Small intestine (tissue), 7 donors: ENCODE measurements at regions not wholly inside any gene's neighbourhood (a gene's known extent, or its start where the extent isn't known, plus 50 kb on each side); places are given as distances from the start of the nearest gene placed in this dataset.
"Not testable (repeated sequence)": the region's sequence is repeated elsewhere in the genome, so short reads cannot be mapped to it uniquely, and the experiment has no call there.

Source experiments
- DNase-seq, 2 donors: peaks; one replicate each; pipeline versions ENCODE4 v3.0.0 to v3.0.0-alpha.2; 2013
- FAIRE-seq: peaks from 2 replicates; lab custom pipeline; 2012; peaks lifted over from hg19 to GRCh38; lab: Jason Lieb, UNC
- H3K27ac ChIP-seq, 3 donors: one replicate each; pipeline ENCODE4 v1.5.1; 2013; ENCODE audit warnings: low read length in 2 of 3, mild to moderate bottlenecking in 2 of 3, control low read depth in 1 of 3, inconsistent platforms in 1 of 3, low read depth in 1 of 3, moderate library complexity in 1 of 3
- H3K27me3 ChIP-seq, 3 donors: one replicate each; pipeline ENCODE4 v1.6.1; 2013; ENCODE audit warnings: low read length in 3 of 3, inconsistent platforms in 1 of 3; ENCODE audit not compliant: control insufficient read depth in 3 of 3, insufficient read depth in 3 of 3
- H3K36me3 ChIP-seq, 3 donors: one replicate each; pipeline ENCODE4 v1.6.1; 2013; ENCODE audit warnings: low read length in 3 of 3, inconsistent platforms in 1 of 3, low read depth in 1 of 3, mild to moderate bottlenecking in 1 of 3, moderate library complexity in 1 of 3; ENCODE audit not compliant: control insufficient read depth in 3 of 3, insufficient read depth in 2 of 3
- H3K4me1 ChIP-seq, 3 donors: one replicate each; pipeline ENCODE4 v1.6.1; 2013; ENCODE audit warnings: low read length in 2 of 3, inconsistent platforms in 1 of 3, low read depth in 1 of 3, mild to moderate bottlenecking in 1 of 3, moderate library complexity in 1 of 3; ENCODE audit not compliant: control insufficient read depth in 3 of 3, insufficient read depth in 2 of 3
- H3K4me3 ChIP-seq, 3 donors: one replicate each; pipeline ENCODE4 v1.5.1; 2013; ENCODE audit warnings: low read length in 3 of 3, control low read depth in 1 of 3, inconsistent platforms in 1 of 3, low read depth in 1 of 3, mild to moderate bottlenecking in 1 of 3, moderate library complexity in 1 of 3
- H3K9me3 ChIP-seq, 2 donors: one replicate each; pipeline ENCODE4 v1.6.1; 2013; ENCODE audit warnings: low read depth in 1 of 2, low read length in 1 of 2; ENCODE audit not compliant: control insufficient read depth in 2 of 2, insufficient read depth in 1 of 2
- WGBS, 3 donors: extraction: QIAGEN DNeasy Blood & Tissue Kit; methylation state at CpG; one replicate each; pipeline ENCODE4 v1.1.7; 2013; 5-methylcytosine and 5-hydroxymethylcytosine counted together
- donor health status: healthy with polysubstance abuse.
- donor health status: control.
- donor health status: control.
- donor health status: Bipolar disorder and iron deficiency.
- donor health status: healthy.

DNA sequence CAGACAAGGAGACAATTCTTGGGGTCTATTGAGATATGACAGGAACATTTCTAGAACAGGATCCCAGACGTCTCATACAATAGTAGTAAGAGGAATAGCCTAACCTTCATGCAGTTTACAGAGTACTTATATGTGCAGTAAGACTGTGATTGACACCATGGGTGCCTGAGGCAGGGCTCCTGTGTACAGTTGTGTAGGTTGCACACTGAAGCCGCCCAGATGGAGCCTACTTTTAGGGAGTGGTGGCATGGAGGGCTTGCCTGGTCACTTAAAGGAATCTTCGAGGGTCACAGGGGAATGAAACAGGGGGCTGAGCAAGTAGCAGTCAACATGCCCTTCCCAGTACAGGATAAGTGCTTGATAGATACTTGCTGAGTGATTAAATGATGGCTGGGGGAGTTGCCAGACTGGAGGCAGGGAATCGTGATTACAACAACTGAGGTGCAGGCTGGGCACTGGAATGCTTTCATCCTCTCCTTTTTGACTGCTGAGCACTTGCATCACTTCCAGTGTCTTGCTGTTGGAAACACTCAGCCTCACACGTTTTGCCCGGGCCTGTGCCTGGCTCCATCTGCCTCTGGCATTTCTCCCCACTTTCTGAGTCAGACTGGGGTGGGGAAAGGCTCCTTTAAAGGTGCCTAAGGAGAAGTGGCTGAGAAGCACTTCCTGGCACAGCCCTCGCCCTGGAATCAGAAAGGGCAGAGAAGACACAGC lies 71.0 kb downstream of the COPRS start:
- H3K4me3 ChIP-seq, result no peak overlapping the region
- DNase-seq (no peak), FAIRE-seq (no peak)
- 56 to 61% (median 60%) methylated on average over 7 of the region's 7 CpGs for WGBS, 3 donors
- H3K9me3 ChIP-seq, result no peaks in the 10 kb centered on the region
- H3K27me3 ChIP-seq, result peaks cover 0 to 4% (median 0%) of the 10 kb centered on the region in 3 donors
- H3K36me3 ChIP-seq, result no peaks in the 10 kb centered on the region
- no peak overlapping the region for H3K27ac ChIP-seq
- no peaks in the 10 kb centered on the region for H3K4me1 ChIP-seq

DNA sequence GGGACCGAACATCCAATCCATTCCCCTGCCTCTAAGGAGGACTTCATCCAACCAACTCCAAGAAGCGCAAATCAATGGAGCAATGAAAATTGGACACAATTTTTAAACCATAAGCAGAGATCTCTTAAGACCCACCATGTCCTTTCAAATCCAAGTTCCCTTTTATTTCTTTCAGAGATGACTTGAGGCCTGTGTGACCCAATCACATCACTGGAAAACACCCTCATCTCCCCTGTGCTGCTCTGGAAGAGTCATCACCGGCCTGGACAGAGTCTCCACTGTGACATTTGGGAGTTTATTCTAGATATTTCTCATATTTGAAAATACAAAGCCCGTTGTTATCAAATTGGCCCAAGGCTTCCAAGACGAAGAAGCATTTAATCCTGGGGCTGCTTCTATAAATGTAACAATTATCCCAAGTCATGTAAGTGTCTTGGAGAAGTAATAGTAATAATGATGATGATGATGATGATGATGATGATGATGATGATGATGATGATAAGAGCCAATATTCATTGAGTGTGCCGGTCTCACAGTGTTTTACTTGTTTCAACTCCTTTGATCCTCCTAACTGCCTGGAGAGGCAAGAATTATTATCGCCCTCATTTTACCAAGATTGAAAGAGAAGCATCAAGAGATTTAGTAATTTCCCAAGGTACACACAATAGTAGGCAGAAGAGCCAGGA lies 72.1 kb downstream of the COPRS start:
- Histone ChIP-seq H3K27me3 (no peaks in the 10 kb centered on the region), H3K4me3 (no peak overlapping the region), H3K4me1 (no peaks in the 10 kb centered on the region), H3K9me3 (no peaks in the 10 kb centered on the region), H3K36me3 (no peaks in the 10 kb centered on the region), H3K27ac (no peak overlapping the region)
- DNase-seq (no peak), FAIRE-seq (no peak)
- 84 to 88% (median 87%) methylated on average over 7 of the region's 7 CpGs for WGBS, 3 donors

DNA sequence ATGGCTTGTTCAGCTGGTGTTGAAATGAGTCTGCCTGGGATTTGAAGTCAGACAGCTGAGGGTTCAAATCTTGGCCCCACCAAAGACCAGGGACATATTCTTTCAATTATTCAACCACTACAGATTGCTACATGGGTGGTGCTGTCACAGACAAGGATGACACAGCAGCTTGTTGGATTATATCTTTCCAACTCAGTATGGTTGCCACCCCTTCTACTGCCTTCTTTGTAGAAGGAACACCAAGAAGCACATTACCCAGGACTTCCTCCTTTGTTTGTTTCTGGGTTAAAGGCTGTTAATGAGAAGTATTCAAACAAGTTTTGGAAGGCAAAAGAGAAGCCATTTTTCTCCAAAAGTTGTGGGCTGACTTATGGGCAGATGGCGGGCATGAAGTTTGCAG lies 78.6 kb downstream of the COPRS start:
- no peaks in the 10 kb centered on the region for H3K4me1 ChIP-seq
- no peaks in the 10 kb centered on the region for H3K36me3 ChIP-seq
- H3K27ac ChIP-seq, result no peak overlapping the region
- DNase-seq, result no peak
- 86 to 95% (median 89%) methylated on average over 1 of the region's 1 CpG for WGBS, 3 donors
- H3K27me3 ChIP-seq, result no peaks in the 10 kb centered on the region
- H3K9me3 ChIP-seq, result no peaks in the 10 kb centered on the region
- no peak overlapping the region for H3K4me3 ChIP-seq
- FAIRE-seq, result no peak

- Histone ChIP-seq H3K27me3 (no peaks in the 10 kb centered on the region), H3K9me3 (no peaks in the 10 kb centered on the region), H3K4me1 (no peaks in the 10 kb centered on the region), H3K27ac (no peak overlapping the region), H3K36me3 (no peaks in the 10 kb centered on the region), H3K4me3 (no peak overlapping the region)
- no peak for FAIRE-seq
- no peak for DNase-seq
- 51 to 66% (median 63%) methylated on average over 4 of the region's 4 CpGs for WGBS, 3 donors
These were observed 80.5 kb downstream of the COPRS start for GRCh38 chr17:31778523-31778922.

- WGBS, 3 donors, result 90 to 95% (median 92%) methylated on average over 3 of the region's 3 CpGs
- not testable (repeated sequence) for H3K9me3 ChIP-seq, H3K27ac ChIP-seq, H3K4me1 ChIP-seq, DNase-seq, H3K4me3 ChIP-seq, H3K27me3 ChIP-seq, FAIRE-seq, H3K36me3 ChIP-seq
These were observed 87.7 kb downstream of the COPRS start for GRCh38 chr17:31771328-31771727.

DNA sequence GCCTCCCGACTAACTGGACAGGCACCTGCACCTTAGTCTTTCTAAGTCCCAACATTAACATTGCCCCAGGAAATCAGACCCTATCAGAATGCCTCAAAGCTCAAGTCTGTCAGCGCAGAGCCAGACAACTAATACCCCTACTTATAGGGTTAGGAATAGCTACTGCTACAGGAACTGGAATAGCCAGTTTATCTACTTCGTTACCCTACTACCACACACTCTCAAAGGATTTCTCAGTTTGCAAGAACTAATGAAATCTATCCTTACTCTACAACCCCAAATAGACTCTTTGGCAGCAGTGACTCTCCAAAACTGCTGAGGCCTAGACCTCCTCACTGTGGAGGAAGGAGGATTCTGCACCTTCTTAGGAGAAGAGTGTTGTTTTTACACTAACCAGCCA lies 88.5 kb downstream of the COPRS start:
- not testable (repeated sequence) for FAIRE-seq, H3K4me3 ChIP-seq, H3K36me3 ChIP-seq, H3K9me3 ChIP-seq, H3K27ac ChIP-seq, H3K27me3 ChIP-seq, DNase-seq, H3K4me1 ChIP-seq
- WGBS, 3 donors, result 78 to 84% (median 82%) methylated on average over 3 of the region's 3 CpGs

DNA sequence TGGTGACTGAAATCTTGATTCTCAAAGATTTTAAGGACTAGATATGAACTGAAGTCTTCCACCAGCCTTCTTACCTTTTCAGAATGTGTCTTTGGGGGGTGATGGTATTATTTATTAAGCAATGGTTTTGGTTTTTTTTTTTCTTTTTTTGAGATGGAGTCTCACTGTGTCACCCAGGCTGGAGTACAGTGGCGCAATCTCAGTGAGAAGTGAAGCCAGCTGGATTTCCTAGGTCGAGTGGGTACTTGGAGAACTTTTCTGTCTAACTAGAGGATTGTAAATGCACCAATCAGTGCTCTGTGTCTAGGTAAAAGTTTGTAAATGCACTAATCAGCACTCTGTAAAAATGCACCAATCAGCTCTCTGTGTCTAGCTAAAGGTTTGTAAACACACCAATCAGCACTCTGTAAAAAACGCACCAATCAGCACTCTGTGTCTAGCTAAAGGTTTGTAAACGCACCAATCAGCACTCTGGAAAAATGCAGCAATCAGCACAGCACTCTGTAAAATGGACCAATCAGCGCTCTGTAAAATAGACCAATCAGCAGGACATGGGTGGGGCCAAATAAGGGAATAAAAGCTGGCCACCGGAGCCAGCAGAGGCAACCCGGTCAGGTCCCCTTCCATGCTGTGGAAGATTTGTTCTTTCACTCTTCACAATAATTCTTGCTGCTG lies 97.1 kb downstream of the COPRS start:
- 86 to 90% (median 88%) methylated on average over 7 of the region's 7 CpGs for WGBS, 3 donors
- H3K27ac ChIP-seq, H3K36me3 ChIP-seq, H3K4me3 ChIP-seq, DNase-seq, H3K9me3 ChIP-seq, H3K27me3 ChIP-seq, H3K4me1 ChIP-seq, FAIRE-seq: not testable (repeated sequence)

DNA sequence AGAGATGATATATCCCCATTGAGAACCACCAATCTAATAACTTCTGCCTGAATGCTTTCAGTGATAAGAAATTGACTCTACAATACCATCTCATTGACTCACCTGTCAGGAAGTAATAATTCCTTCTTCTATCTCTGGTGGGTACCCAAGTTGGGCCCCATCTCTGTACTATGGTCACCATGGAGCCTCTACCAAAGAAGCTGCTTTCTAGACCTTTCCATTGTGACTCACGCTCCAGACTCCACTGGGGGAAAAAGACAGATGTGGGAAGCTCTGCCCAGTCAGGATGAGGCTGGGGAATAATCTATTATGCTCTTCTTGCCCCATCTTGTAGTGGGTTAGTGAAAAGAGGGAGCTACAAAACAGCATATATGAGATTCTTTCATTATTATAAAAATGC lies 100.4 kb downstream of the COPRS start:
- H3K4me3 ChIP-seq, result no peak overlapping the region
- DNase-seq (peak in 1 of 2 donors; percentile 47), FAIRE-seq (no peak)
- H3K27me3 ChIP-seq, result no peaks in the 10 kb centered on the region
- peaks cover 0 to 2% (median 0%) of the 10 kb centered on the region in 3 donors for H3K4me1 ChIP-seq
- H3K9me3 ChIP-seq, result peaks cover 0 to 6% of the 10 kb centered on the region in 2 donors
- H3K27ac ChIP-seq, result no peak overlapping the region
- WGBS, 3 donors, result 69 to 84% (median 83%) methylated on average over 1 of the region's 1 CpG
- H3K36me3 ChIP-seq, result no peaks in the 10 kb centered on the region
